ENCODE measurements at regions not wholly inside any gene's neighbourhood (a gene's known extent, or its start where the extent isn't known, plus 50 kb on each side); places are given as distances from the start of the nearest gene placed in this dataset.
"Not testable (repeated sequence)": the region's sequence is repeated elsewhere in the genome, so short reads cannot be mapped to it uniquely, and the experiment has no call there.

DNA sequence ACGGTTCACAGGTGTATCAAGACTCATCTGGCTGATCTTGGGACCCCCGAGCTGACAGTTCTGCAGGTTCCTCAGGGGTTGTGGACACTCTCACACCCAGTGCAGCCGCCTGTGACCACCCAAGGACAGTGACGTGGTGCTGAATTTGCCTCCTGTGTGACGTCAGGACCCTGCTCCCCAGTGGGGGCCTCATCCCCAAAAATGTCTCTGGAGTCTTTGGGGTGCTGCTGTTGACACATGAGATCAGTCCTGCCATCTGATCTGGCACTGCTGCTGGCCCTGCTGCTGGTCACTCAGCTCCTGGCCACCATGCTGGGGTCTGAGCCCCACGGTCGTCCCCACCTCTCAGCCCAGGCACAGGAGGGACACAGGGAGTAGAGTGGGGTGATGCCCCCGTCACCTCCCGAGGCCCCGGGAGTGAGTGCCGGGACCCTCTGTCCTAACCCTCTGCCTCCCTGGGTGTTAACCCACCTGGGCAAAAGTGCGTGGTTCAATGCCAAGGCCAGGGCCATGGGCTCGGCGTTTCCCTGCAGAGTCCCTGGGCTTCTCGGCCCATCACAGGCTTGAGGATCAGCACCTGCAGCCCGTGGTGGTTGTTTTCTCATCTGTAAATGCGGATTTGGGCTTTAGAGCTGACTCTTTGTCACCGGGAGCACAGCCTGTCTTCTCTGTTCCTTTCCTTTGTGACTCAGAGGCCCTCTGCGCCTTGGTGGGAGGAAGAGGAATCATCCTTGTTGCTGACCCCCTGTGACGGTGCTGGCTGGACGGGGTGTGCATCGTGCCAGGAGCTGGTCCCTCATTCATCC is 366.0 kb upstream of the SFSWAP start:
- ATAC-seq (ENCODE audit: low read depth); H4K91ac ChIP-seq (ENCODE audit: insufficient read depth, low read depth, low read length); in situ Hi-C loops (cut with MboI; ENCODE audit: low sequenced_read_pairs); intact Hi-C loops (cut with micrococcal nuclease); DNase-seq; H3K14ac ChIP-seq (replicated peaks; ENCODE audit: low read depth, low read length); H3K23ac ChIP-seq (ENCODE audit: low read depth, low read length); H2BK5ac ChIP-seq (ENCODE audit: low read depth, low read length, poor library complexity, severe bottlenecking); CTCF ChIA-PET; H3K4me2 ChIP-seq (ENCODE audit: low read depth, low read length); H3K27me3 ChIP-seq (ENCODE audit: control insufficient read depth, insufficient read depth, low read length); H4K8ac ChIP-seq (ENCODE audit: low read depth in 2 of 2, low read length in 2 of 2); H3K79me1 ChIP-seq (ENCODE audit: low read depth in 1 of 2, low read length in 2 of 2); H2BK15ac ChIP-seq (ENCODE audit: low read depth, low read length); H3K4ac ChIP-seq (ENCODE audit: low read depth, low read length); H2AK9ac ChIP-seq (replicated peaks; ENCODE audit: low read depth, low read length, poor library complexity); dilution Hi-C loops (cut with HindIII; ENCODE audit: low sequenced_read_pairs, unreplicated experiment); H2AK5ac ChIP-seq (ENCODE audit: low read depth, low read length); POLR2A ChIA-PET (ENCODE audit: unreplicated experiment); H3K56ac ChIP-seq (ENCODE audit: extremely low read depth, insufficient read depth, low read length); H3K4me1 ChIP-seq (ENCODE audit: control insufficient read depth, insufficient read depth, low read length); H4K5ac ChIP-seq (ENCODE audit: low read depth, low read length); H3K27ac ChIP-seq (ENCODE audit: insufficient read depth, low read length); H2BK120ac ChIP-seq (ENCODE audit: low read depth, low read length); H3K9ac ChIP-seq (ENCODE audit: low read depth, low read length); H2BK20ac ChIP-seq (ENCODE audit: low read depth, low read length); H2AFZ ChIP-seq (replicated peaks; ENCODE audit: low read length, poor library complexity); H3K9me1 ChIP-seq (ENCODE audit: insufficient read depth, low read length); H4K20me1 ChIP-seq (ENCODE audit: insufficient read depth, low read length); H3K36me3 ChIP-seq (ENCODE audit: control insufficient read depth, insufficient read depth, low read length); BruUV-seq (replicated peaks); H3K4me3 ChIP-seq (ENCODE audit: insufficient read depth, low read depth, low read length); H3K18ac ChIP-seq (ENCODE audit: low read depth, low read length): not testable (repeated sequence)
- H3K9me3 ChIP-seq (ENCODE audit: control insufficient read depth, insufficient read depth, low read length) = peaks cover 28% of the 10 kb centered on the region; the same call in 1 of the 2 replicates
- WGBS, 2 experiments (ENCODE audit: extremely low coverage in 2 of 2, insufficient read length in 1 of 2) = 40% methylated on average over 1 of the region's 22 CpGs; no CpG with 5 or more reads in 1 of the 2 experiments

Data from IMR-90 (cell line).